ENCODE measurements at regions not wholly inside any gene's neighbourhood (a gene's known extent, or its start where the extent isn't known, plus 50 kb on each side); places are given as distances from the start of the nearest gene placed in this dataset.
A peak's percentile ranks its signal among the peaks of the same experiment; 100 is the strongest.

DNA sequence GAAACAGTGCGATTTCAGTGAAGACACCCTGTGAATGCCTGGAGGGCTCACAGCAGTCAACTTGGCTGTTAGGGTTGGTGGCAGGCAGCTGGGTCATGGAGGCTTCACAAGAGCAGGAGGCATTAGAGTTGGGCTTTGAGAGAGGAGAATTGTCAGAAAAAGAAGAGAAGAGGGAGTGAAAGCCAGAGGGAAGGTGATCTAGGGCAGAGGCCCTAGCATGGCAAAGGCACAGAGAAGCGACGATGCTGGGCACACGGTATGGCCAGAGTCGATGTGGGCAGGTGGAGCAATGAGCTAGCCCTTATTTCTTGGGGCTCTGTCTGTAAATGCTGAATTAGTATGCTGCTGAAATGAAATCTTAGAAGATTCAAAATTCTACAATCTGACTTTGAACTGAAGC lies 52.6 kb upstream of the OLFM4 start:
- DNase-seq, result peak; percentile 25

DNA sequence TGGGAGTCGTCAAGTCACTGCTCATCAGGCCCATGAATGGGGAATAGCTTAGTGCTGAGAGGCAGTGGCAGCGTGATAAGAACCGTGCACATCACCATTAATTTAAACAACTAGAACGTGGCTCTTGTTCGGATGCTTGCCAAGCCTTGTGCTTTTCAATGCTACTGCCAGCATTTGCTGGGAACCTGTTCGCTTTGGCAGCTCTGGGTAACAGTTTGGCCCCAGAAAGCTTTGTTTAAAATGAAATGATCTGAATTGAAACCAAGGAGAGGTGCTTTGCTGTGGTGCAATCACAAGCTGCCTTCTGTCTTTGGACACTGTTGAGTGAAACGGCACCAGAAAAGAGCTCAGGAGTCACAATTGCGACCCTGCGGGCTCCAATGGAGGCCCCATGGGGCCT lies 53.5 kb upstream of the OLFM4 start:
- DNase-seq, result peak; percentile 45

GRCh38 chr13:52974711-52975110 lies 53.9 kb upstream of the OLFM4 start:
- no peak for DNase-seq

GRCh38 chr13:52969373-52969772 lies 59.2 kb upstream of the OLFM4 start:
- DNase-seq, result peak; percentile 73

- DNase-seq, result peak; percentile 59
Measured at GRCh38 chr13:52968074-52968700, 60.4 kb upstream of the OLFM4 start.

GRCh38 chr13:52961987-52962386 lies 66.6 kb upstream of the OLFM4 start:
- no peak for DNase-seq

DNA sequence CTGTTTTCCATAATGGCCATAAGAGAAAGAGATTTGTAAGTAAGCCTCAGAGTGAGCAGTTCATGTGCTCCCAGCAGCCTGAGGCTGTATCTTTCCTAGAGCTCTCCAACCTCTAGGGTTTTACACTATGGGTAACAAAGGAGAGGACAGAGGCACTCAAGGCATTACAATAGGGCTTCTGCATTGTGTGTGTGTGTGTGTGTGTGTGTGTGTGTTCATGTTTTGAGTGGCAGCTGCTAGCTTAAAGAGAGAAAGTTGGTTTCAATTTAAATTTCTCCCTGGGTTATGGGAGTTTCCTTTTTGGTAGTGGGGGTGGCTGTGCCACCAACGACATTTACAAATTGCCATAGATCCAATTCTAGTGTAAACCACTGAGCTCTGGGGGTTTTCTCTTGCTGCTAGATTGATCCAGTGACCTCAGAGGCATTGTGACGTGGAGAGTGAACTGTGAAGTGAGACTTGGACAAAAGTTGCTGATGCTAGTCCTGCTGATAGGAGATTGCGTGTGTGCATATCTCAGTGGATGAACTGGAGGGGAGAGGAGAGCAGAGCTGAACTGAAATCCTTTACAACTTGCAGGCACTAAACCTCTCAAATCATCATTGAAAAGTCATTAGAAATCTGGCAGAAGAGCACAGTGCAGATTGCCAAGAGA lies 67.2 kb upstream of the OLFM4 start:
- no peak for DNase-seq

GRCh38 chr13:52955472-52955874 lies 73.1 kb upstream of the OLFM4 start:
- no peak for DNase-seq

DNA sequence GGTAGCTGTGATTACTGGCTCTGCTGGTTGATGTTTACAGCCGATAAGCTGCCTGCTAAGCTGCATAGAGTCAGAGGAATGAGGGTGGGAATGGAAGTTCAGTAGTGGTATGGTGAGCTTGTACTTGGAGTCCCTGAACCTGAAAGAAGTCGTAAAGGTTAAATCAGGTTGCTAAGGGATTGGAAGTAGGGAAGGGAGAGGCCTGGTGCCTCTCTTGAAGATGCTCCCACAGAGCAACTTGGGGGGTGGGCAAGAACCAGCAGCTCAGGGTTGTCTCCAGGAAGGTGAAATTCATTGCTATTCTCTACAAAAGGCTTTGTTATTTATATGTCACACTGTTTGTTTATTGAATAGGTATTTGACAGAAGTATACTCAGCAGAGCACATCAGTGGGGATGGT lies 73.8 kb upstream of the OLFM4 start:
- no peak for DNase-seq

- no peak for DNase-seq
Measured at GRCh38 chr13:52950436-52950956, 78.1 kb upstream of the OLFM4 start.

GRCh38 chr13:52949742-52950141 lies 78.9 kb upstream of the OLFM4 start:
- no peak for DNase-seq

- no peak for DNase-seq
Measured at GRCh38 chr13:52949044-52949443, 79.6 kb upstream of the OLFM4 start.

DNA sequence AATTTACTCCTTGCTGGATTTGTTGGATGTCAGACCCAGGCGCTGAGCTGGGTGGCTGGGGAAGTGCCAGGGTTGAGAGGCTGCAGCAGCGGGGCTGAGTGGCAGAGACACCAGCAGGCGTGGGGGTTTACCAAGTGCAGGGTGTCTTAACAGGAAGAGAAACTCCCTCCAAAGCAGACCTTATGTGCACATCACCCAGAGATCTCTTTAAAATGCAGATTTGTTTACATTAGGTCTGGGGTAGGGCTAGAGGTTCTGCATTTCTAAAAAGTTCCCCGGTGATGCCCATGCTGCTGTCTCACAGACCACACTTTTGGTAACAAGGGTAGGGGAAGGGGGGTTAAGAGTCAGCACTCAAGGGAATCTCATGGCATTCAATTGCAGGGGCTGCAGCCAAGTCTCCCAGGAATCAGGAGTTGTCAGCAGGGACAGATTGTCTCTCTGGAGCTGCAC lies 80.7 kb upstream of the OLFM4 start:
- DNase-seq, result peak; percentile 49

DNA sequence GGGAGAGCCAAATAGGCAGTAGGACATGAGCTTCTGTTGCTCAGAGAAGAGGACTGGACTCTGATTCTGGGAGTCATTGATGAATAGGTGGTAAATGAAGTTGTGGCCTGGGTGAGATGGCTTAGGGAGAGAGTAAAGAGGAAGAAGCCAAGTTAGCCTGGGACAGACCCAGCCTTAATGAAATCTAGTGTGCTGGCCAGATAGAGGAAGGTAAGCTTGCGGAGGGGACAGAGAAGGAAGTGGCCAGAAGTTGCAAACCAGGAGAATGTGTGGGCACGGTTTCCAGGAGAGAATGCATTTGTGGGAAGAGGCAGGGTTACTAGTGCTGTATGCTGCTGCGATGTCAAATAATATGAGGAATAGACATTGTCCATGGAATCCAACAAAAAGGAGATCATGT lies 83.3 kb upstream of the OLFM4 start:
- DNase-seq, result no peak

DNA sequence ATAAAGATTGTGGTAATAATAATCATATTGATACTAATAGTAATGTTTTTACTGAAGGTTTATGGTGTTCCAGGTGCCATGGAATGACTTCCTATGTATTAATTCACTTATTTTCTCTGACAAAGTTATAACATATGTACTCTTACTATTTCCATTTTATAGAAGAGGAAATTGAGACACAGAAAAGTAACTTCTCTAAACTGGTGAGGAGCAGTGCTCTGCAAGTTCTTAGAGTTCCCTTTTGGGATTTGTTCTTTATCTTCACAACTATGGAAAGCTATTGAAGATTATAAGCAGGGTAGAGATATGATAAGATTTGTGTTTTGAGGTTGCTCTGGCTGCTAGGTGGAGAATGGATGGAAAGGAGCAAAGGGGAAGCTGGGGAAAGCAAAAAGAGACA lies 83.9 kb upstream of the OLFM4 start:
- DNase-seq, result no peak

- DNase-seq, result no peak
Measured at GRCh38 chr13:52938065-52938464, 89.6 kb upstream of the PCDH8 start.

DNA sequence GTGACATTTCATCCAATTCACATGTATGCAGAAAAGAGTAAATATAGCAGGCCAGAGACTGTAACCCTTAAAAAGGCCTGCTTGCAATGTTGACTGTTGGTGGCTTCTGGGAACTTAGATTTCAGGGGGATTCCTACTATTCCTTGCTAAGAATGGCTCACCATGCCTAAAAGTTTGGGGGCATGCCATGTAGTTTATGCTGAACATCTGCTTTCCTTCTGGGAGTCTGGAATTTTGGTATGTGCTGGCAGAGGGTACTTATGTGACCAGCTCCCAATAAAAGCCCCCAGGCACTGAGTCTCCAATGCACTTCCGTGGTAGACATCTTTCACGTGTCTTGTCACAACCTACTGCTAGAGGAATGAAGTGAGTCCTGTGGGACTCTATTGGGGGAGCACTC lies 88.4 kb upstream of the PCDH8 start:
- DNase-seq, result no peak

DNA sequence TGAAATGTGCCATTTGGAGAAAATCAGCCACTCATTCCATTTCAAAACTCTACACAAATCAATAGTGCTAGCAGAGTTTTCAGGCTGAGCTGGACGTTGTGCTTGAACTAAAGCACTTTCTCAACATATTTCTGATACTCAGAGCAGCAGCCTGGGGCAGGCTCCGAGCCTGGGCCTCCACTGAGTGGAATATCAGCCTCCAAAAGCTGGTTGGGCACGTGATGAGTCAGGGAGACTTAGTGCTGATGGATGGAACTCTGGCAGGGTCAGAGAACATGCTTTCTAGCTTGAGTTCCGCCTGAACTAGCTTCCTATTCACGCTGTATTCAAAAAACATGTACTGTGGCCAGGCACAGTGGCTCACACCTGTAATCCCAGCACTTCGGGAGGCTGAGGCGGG lies 85.8 kb upstream of the PCDH8 start:
- no peak for DNase-seq

- no peak for DNase-seq
Measured at GRCh38 chr13:52933547-52934210, 85.2 kb upstream of the PCDH8 start.

GRCh38 chr13:52933099-52933498 lies 84.7 kb upstream of the PCDH8 start:
- no peak for DNase-seq

DNA sequence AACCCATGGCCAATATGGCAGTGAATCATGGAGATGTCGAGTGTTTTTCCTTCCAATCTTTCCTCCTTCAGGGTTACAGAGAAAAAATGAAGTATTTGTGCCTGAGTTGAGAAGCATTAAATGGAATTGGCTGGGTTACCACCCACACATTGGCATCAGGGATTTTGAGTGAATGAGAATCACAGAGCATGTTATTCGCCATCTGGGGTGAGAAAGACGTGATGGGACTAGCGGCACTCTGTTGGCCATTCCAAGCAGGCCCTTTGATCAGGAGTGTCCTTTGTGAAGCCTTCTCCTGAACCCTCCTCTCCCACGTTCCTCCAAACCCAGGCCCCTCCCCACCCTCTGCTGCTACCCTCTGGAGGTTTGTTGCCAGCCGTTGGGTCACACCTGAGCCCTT lies 84.2 kb upstream of the PCDH8 start:
- no peak for DNase-seq

GRCh38 chr13:52931539-52932431 lies 83.3 kb upstream of the PCDH8 start:
- DNase-seq, result peak; percentile 15

GRCh38 chr13:52931131-52931530 lies 82.7 kb upstream of the PCDH8 start:
- DNase-seq, result no peak
